Endothelial cell of umbilical vein (primary cell): ENCODE measurements at regions not wholly inside any gene's neighbourhood (a gene's known extent, or its start where the extent isn't known, plus 50 kb on each side); places are given as distances from the start of the nearest gene placed in this dataset.

Experiments used
- BruUV-seq: library from RNA; stranded (reverse); fragments of 400-500 nt; replicated peaks from 2 replicates; lab custom pipeline; 2021; lab: Mats Ljungman, UMichigan
- CTCF ChIA-PET: fragments of 300-600, 350-600 bp; sonication (Branson Sonifier 250); formaldehyde crosslinking; loops from one replicate; lab custom pipeline; 2021; ENCODE audit warnings: antibody characterized with exemption, inconsistent platforms; lab: Charles Lee
- POLR2A ChIA-PET: fragments of 300-600, 350-600 bp; sonication (Branson Sonifier 250); formaldehyde crosslinking; loops from one replicate; lab custom pipeline; 2021; ENCODE audit warnings: antibody characterized with exemption, inconsistent platforms; lab: Charles Lee
- DNase-seq: peaks from one replicate; pipeline ENCODE4 v3.0.0-alpha.2; 2011; ENCODE audit warnings: low read depth, low spot score
- FAIRE-seq: peaks from 2 replicates; lab custom pipeline; 2011; peaks lifted over from hg19 to GRCh38; lab: Jason Lieb, UNC
- H2AFZ ChIP-seq: 2 replicates; pipeline ENCODE4 v1.6.0; 2012; ENCODE audit warnings: low read depth, low read length, control low read depth, inconsistent platforms
- H3K27ac ChIP-seq: 2 replicates; pipeline ENCODE4 v1.5.1; 2011; ENCODE audit warnings: low read depth, mild to moderate bottlenecking, control low read depth, low read length, moderate library complexity; ENCODE audit not compliant: insufficient read depth
- H3K27me3 ChIP-seq, 2 experiments: 2 replicates each; pipeline versions ENCODE4 v1.6.0 to v1.6.1; 2011; ENCODE audit warnings: low read length in 2 of 2, mixed read lengths in 1 of 2; ENCODE audit not compliant: control insufficient read depth in 2 of 2, insufficient read depth in 2 of 2
- H3K36me3 ChIP-seq, 2 experiments: 2 replicates in 1 of 2; 3 replicates in 1 of 2; pipeline ENCODE4 v1.5.1; 2011; ENCODE audit warnings: low read length in 2 of 2, mild to moderate bottlenecking in 1 of 2, moderate library complexity in 1 of 2; ENCODE audit not compliant: control insufficient read depth in 2 of 2, insufficient read depth in 2 of 2; ENCODE audit errors: extremely low read depth in 1 of 2
- H3K4me1 ChIP-seq: 3 replicates; pipeline ENCODE4 v1.5.1; 2011; ENCODE audit warnings: mild to moderate bottlenecking, low read length; ENCODE audit not compliant: control insufficient read depth, insufficient read depth; ENCODE audit errors: extremely low read depth
- H3K4me2 ChIP-seq: 2 replicates; pipeline ENCODE4 v1.6.1; 2011; ENCODE audit warnings: low read length, control low read depth, mixed read lengths; ENCODE audit not compliant: insufficient read depth
- H3K4me3 ChIP-seq, 3 experiments: fragments of 200-600 bp in 1 of 3; sonication (generic), shearing (Covaris generic) in 1 of 3; replicated peaks in 1 of 3; 2 replicates each; pipeline ENCODE4 v1.5.1; 2011 to 2016; ENCODE audit warnings: control low read depth in 3 of 3, low read length in 3 of 3, mild to moderate bottlenecking in 2 of 3, inconsistent platforms in 1 of 3, low read depth in 1 of 3, moderate library complexity in 1 of 3; ENCODE audit not compliant: insufficient read depth in 1 of 3
- H3K79me2 ChIP-seq: 2 replicates; pipeline ENCODE4 v1.6.0; 2012; ENCODE audit warnings: low read length, inconsistent platforms; ENCODE audit not compliant: control insufficient read depth, insufficient read depth
- H3K9ac ChIP-seq: replicated peaks from 2 replicates; pipeline ENCODE3; 2011; ENCODE audit warnings: low read length, control low read depth; ENCODE audit not compliant: insufficient read depth; ENCODE audit errors: extremely low read depth
- H3K9me1 ChIP-seq: replicated peaks from 3 replicates; pipeline ENCODE4 v1.6.0; 2011; ENCODE audit warnings: mild to moderate bottlenecking, low read length; ENCODE audit not compliant: control insufficient read depth, insufficient read depth; ENCODE audit errors: extremely low read depth
- H3K9me3 ChIP-seq: replicated peaks from 2 replicates; pipeline ENCODE4 v1.5.1; 2012; ENCODE audit warnings: low read length, inconsistent platforms; ENCODE audit not compliant: control insufficient read depth, insufficient read depth
- H4K20me1 ChIP-seq: replicated peaks from 2 replicates; pipeline ENCODE3; 2011; ENCODE audit warnings: mild to moderate bottlenecking, low read length; ENCODE audit not compliant: control insufficient read depth, insufficient read depth; ENCODE audit errors: extremely low read depth
- CTCF ChIP-seq, 2 donors: IDR thresholded peaks; 1 replicate in 1 of 2; 2 replicates in 1 of 2; pipeline ENCODE4 v1.5.1; 2011; ENCODE audit warnings: low read length in 2 of 2, mild to moderate bottlenecking in 2 of 2, moderate library complexity in 2 of 2, control low read depth in 1 of 2, inconsistent platforms in 1 of 2, low read depth in 1 of 2; ENCODE audit not compliant: insufficient read depth in 1 of 2; ENCODE audit errors: extremely low read depth in 1 of 2
- EZH2 ChIP-seq: IDR thresholded peaks from 2 replicates; pipeline ENCODE4 v1.6.1; 2012; ENCODE audit warnings: borderline replicate concordance, low read depth, mild to moderate bottlenecking, moderate library complexity, low read length, inconsistent platforms; ENCODE audit not compliant: severe bottlenecking
- FOS ChIP-seq: IDR thresholded peaks from 2 replicates; pipeline ENCODE4 v1.6.1; 2011; ENCODE audit warnings: mild to moderate bottlenecking, low read length, moderate library complexity, borderline replicate concordance; ENCODE audit not compliant: insufficient read depth
- GATA2 ChIP-seq: IDR thresholded peaks from 2 replicates; pipeline ENCODE4 v1.7.0; 2011; ENCODE audit warnings: low read depth, mild to moderate bottlenecking, moderate library complexity, mixed read lengths, low read length; ENCODE audit not compliant: insufficient read length, insufficient read depth
- JUN ChIP-seq: IDR thresholded peaks from 2 replicates; pipeline ENCODE4 v1.6.1; 2011; ENCODE audit warnings: borderline replicate concordance, low read depth; ENCODE audit not compliant: insufficient read length, insufficient read depth
- MYC ChIP-seq: IDR thresholded peaks from one replicate; pipeline ENCODE4 v1.6.1; 2011; ENCODE audit warnings: mild to moderate bottlenecking, low read depth, low read length
- POLR2A ChIP-seq: IDR thresholded peaks from 2 replicates; pipeline ENCODE4 v1.6.1; 2012; ENCODE audit warnings: low read depth, mild to moderate bottlenecking, control low read depth, low read length
- POLR2AphosphoS5 ChIP-seq: IDR thresholded peaks from 2 replicates; pipeline ENCODE4 v1.6.1; 2012; ENCODE audit warnings: low read depth, mild to moderate bottlenecking, control low read depth, low read length, moderate library complexity; ENCODE audit not compliant: insufficient read depth
- dilution Hi-C: fragments of 300-500 bp; cut with MboI; formaldehyde crosslinking; loops from one replicate; pipeline ENCODE4 v1.15.0; 2019; ENCODE audit warnings: low sequenced_read_pairs; ENCODE audit not compliant: extremely low pct_ligation_motif_present
- intact Hi-C: fragments of 100-400 bp; cut with micrococcal nuclease; formaldehyde crosslinking; loops from one replicate; pipeline ENCODE4 v1.10.0; 2022
- TF ChIP-seq, protein P1 (sequence below): IDR thresholded peaks from 2 replicates; pipeline ENCODE4 v1.6.1; 2011; ENCODE audit not compliant: insufficient read depth, insufficient read length

DNA sequence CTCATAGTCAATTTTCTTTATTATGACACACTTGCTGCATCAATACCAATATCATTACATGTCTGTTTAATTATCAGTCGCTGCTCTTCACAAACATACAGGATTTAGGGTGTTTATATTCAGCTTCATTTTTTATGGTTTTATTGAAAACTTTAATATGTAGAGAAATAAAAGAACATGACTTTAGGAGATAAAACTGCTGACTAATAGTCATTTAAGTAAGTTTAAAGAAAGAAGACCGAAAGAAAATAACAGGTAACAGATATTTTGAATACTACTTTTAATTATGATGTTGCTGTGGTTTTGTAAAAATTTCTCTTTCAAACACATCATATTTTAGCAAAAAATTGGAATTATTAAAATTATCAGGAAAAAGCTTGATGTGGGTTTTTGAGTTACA, 685.1 kb upstream of the BRINP3 start:
- ChIA-PET CTCF (no interaction called here), POLR2A (no interaction called here)
- H3K4me3 ChIP-seq = no peak overlapping the region
- H3K9me3 ChIP-seq = no peaks in the 10 kb centered on the region
- intact Hi-C loops = no loop called here
- H3K27me3 ChIP-seq = no peaks in the 10 kb centered on the region
- H3K4me1 ChIP-seq = no peaks in the 10 kb centered on the region
- TF ChIP-seq JUN (no peak), MYC (no peak), POLR2AphosphoS5 (no peak), FOS (no peak), EZH2 (no peak), GATA2 (no peak), CTCF (IDR thresholded peaks at IDR 0.05; ENCODE audit: extremely low read depth in 1 of 2, insufficient read depth in 1 of 2, low read depth in 1 of 2, low read length in 2 of 2) (no peak), POLR2A (no peak)
- TF ChIP-seq, protein P1, sequence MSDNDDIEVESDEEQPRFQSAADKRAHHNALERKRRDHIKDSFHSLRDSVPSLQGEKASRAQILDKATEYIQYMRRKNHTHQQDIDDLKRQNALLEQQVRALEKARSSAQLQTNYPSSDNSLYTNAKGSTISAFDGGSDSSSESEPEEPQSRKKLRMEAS = no peak
- H3K79me2 ChIP-seq = no peaks in the 10 kb centered on the region
- DNase-seq = no peak
- H3K9ac ChIP-seq = no peak overlapping the region
- no TSS peak for BruUV-seq
- no peaks in the 10 kb centered on the region for H3K36me3 ChIP-seq
- no peak overlapping the region for H3K27ac ChIP-seq
- no peaks in the 10 kb centered on the region for H3K9me1 ChIP-seq
- no peaks in the 10 kb centered on the region for H4K20me1 ChIP-seq
- FAIRE-seq = no peak
- H2AFZ ChIP-seq = no peak overlapping the region
- dilution Hi-C loops = no loop called here
- H3K4me2 ChIP-seq = no peak overlapping the region
